Adrenal gland (tissue), 9 donors: ENCODE measurements at regions not wholly inside any gene's neighbourhood (a gene's known extent, or its start where the extent isn't known, plus 50 kb on each side); places are given as distances from the start of the nearest gene placed in this dataset.

ENCODE experiments used
- DNase-seq, 7 donors: peaks; one replicate each; pipeline ENCODE4 v3.0.0-alpha.2; 2019 to 2020
- H3K27ac ChIP-seq, 5 donors: fragments of 200-600 bp; sonication (generic) in 4 of 5; 1 replicate in 3 of 5; 2 replicates in 2 of 5; pipeline versions ENCODE4 v1.5.1 to v1.8.0; 2016 to 2020; ENCODE audit warnings: mild to moderate bottlenecking in 1 of 5
- H3K27me3 ChIP-seq: fragments of 200-600 bp; 2 replicates; pipeline ENCODE4 v1.8.0; 2021
- H3K36me3 ChIP-seq, 2 donors: fragments of 200-600 bp; replicated peaks in 1 of 2; 1 replicate in 1 of 2; 2 replicates in 1 of 2; pipeline versions ENCODE4 v1.5.1 to v1.8.0; 2018 to 2022
- H3K4me1 ChIP-seq, 2 donors: fragments of 200-600 bp; replicated peaks in 1 of 2; 1 replicate in 1 of 2; 2 replicates in 1 of 2; pipeline versions ENCODE4 v1.5.1 to v1.8.0; 2018 to 2021
- H3K4me3 ChIP-seq, 4 donors: fragments of 200-600 bp; sonication (generic) in 3 of 4; one replicate each; pipeline ENCODE4 v1.5.1; 2016 to 2018
- H3K9me3 ChIP-seq, 3 donors: fragments of 200-600 bp; sonication (generic) in 1 of 3; replicated peaks in 1 of 3; 1 replicate in 2 of 3; 2 replicates in 1 of 3; pipeline versions ENCODE4 v1.5.1 to v1.8.0; 2016 to 2021
- CTCF ChIP-seq, 6 experiments: fragments of 450-650 bp in 4 of 6; fragments of 200-600 bp in 2 of 6; sonication (generic) in 1 of 6; IDR thresholded peaks; 1 replicate in 5 of 6; 2 replicates in 1 of 6; pipeline versions ENCODE4 v1.5.1 to v1.8.0; 2016 to 2021; ENCODE audit warnings: antibody characterized with exemption in 6 of 6, mild to moderate bottlenecking in 2 of 6, moderate library complexity in 1 of 6
- POLR2A ChIP-seq, 2 donors: fragments of 450-650 bp; IDR thresholded peaks; one replicate each; pipeline ENCODE4 v1.6.1; 2017; ENCODE audit warnings: antibody characterized with exemption in 2 of 2, mild to moderate bottlenecking in 2 of 2, moderate library complexity in 1 of 2
- WGBS, 4 donors: extraction: QIAGEN DNeasy Blood & Tissue Kit in 2 of 4; methylation state at CpG; one replicate each; pipeline versions ENCODE4 v1.1.5 to v1.1.7; 2013 to 2017; 5-methylcytosine and 5-hydroxymethylcytosine counted together
- intact Hi-C, 2 donors: fragments of 100-400 bp; cut with DNase I; formaldehyde crosslinking; loops; one replicate each; pipeline versions ENCODE4 v1.14.1 to v1.15.0; 2022 to 2023
- donor health status: healthy with polysubstance abuse.
- donor health status: Bipolar disorder and iron deficiency.
- donor health status: DM: yes; HTN: yes; CAD: no.
- donor health status: DM: no; HTN: no; CAD: no.
- donor health status: DM: no; HTN: no; CAD: no.

DNA sequence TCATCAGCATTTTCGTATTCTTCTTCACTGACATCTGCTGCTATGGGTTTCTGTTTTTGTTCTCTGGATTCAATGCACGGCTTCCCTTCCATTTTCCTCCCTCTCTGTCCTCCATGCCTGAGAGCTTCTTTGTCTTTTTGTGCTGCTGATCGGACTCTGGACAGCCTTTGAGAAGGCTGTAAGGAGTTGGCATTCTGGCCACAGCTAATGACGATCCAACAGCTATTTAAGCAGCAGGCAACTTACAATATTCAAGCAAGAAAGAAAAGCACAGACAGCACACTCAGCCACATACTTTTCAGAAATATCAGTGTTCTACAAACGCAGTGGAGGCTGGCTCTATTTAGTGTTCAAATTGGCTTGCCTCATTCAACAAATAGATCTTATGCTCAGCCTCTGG is 60.9 kb upstream of the ZC3H12C start:
- Histone ChIP-seq H3K27me3 (no peaks in the 10 kb centered on the region), H3K36me3 (no peaks in the 10 kb centered on the region), H3K27ac (no peak overlapping the region), H3K9me3 (no peaks in the 10 kb centered on the region), H3K4me1 (no peaks in the 10 kb centered on the region), H3K4me3 (no peak overlapping the region)
- 57 to 82% (median 75%) methylated on average over 5 of the region's 5 CpGs for WGBS, 4 donors
- TF ChIP-seq CTCF (IDR thresholded peaks at IDR 0.05), result no peak
- no peak for TF ChIP-seq POLR2A (IDR thresholded peaks at IDR 0.05)
- DNase-seq, result no peak
- intact Hi-C loops, result no loop called here

GRCh38 chr11:110032957-110033570 is 60.1 kb upstream of the ZC3H12C start:
- no peak overlapping the region for H3K4me3 ChIP-seq
- intact Hi-C loops, result no loop called here
- no peaks in the 10 kb centered on the region for H3K9me3 ChIP-seq
- H3K27me3 ChIP-seq, result no peaks in the 10 kb centered on the region
- DNase-seq, result no peak
- H3K27ac ChIP-seq, result no peak overlapping the region
- no peak for TF ChIP-seq POLR2A (IDR thresholded peaks at IDR 0.05)
- no peak for TF ChIP-seq CTCF (IDR thresholded peaks at IDR 0.05)
- no peaks in the 10 kb centered on the region for H3K36me3 ChIP-seq
- H3K4me1 ChIP-seq, result no peaks in the 10 kb centered on the region
- WGBS, 4 donors, result 63 to 100% (median 77%) methylated on average over 1 of the region's 1 CpG

GRCh38 chr11:110034806-110035205 is 58.4 kb upstream of the ZC3H12C start:
- no peak for TF ChIP-seq CTCF (IDR thresholded peaks at IDR 0.05)

DNA sequence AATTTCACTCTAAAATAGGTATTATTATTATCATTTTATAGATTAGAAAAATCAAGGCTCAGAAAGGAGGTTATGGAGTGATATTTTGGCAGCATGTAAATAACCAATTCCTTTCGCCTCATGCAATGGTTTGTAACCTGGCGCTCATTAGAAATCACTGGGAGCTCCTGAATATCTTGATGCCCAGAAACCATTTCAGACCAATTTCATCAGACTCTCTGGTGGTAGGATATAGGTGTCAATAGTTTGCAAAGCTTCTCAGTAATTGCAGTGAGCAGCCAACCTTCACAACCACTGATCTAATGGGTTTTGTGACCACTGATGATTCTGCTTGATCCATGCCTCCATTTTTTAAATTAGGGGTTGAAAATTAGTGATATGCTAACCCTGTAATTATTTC is 57.8 kb upstream of the ZC3H12C start:
- H3K4me1 ChIP-seq, result no peaks in the 10 kb centered on the region
- H3K27me3 ChIP-seq, result no peaks in the 10 kb centered on the region
- no peaks in the 10 kb centered on the region for H3K36me3 ChIP-seq
- intact Hi-C loops, result no loop called here
- 50 to 97% (median 72%) methylated on average over 2 of the region's 2 CpGs for WGBS, 4 donors
- H3K27ac ChIP-seq, result no peak overlapping the region
- H3K9me3 ChIP-seq, result no peaks in the 10 kb centered on the region
- H3K4me3 ChIP-seq, result no peak overlapping the region
- TF ChIP-seq CTCF (IDR thresholded peaks at IDR 0.05) (no peak), POLR2A (IDR thresholded peaks at IDR 0.05) (no peak)
- DNase-seq, result no peak

More at GRCh38 chr11:110034806-110035205, 58.4 kb upstream of the ZC3H12C start:
- no peaks in the 10 kb centered on the region for H3K27me3 ChIP-seq
- no peak for DNase-seq
- WGBS, 4 donors, result 64 to 72% (median 67%) methylated on average over 4 of the region's 4 CpGs
- no peaks in the 10 kb centered on the region for H3K9me3 ChIP-seq
- intact Hi-C loops, result no loop called here
- no peak overlapping the region for H3K4me3 ChIP-seq
- no peak overlapping the region for H3K27ac ChIP-seq
- H3K36me3 ChIP-seq, result no peaks in the 10 kb centered on the region
- no peaks in the 10 kb centered on the region for H3K4me1 ChIP-seq
